Transverse colon (tissue), 3 donors: ENCODE measurements at regions not wholly inside any gene's neighbourhood (a gene's known extent, or its start where the extent isn't known, plus 50 kb on each side); places are given as distances from the start of the nearest gene placed in this dataset.

ENCODE experiments used
- EP300 ChIP-seq: sonication (generic); formaldehyde crosslinking; IDR thresholded peaks from one replicate; pipeline ENCODE4 v1.6.1; 2017; ENCODE audit warnings: antibody characterized with exemption, low read depth
- TF ChIP-seq, protein P1 (sequence below), 5 experiments: fragments of 200-600 bp in 3 of 5; fragments of 450-650 bp in 2 of 5; sonication (generic) in 3 of 5; IDR thresholded peaks; 1 replicate in 2 of 5; 2 replicates in 3 of 5; pipeline ENCODE4 v1.5.1; 2016 to 2017; ENCODE audit warnings: antibody characterized with exemption in 5 of 5, inconsistent platforms in 3 of 5, mild to moderate bottlenecking in 2 of 5, moderate library complexity in 1 of 5

- TF ChIP-seq, protein P1, sequence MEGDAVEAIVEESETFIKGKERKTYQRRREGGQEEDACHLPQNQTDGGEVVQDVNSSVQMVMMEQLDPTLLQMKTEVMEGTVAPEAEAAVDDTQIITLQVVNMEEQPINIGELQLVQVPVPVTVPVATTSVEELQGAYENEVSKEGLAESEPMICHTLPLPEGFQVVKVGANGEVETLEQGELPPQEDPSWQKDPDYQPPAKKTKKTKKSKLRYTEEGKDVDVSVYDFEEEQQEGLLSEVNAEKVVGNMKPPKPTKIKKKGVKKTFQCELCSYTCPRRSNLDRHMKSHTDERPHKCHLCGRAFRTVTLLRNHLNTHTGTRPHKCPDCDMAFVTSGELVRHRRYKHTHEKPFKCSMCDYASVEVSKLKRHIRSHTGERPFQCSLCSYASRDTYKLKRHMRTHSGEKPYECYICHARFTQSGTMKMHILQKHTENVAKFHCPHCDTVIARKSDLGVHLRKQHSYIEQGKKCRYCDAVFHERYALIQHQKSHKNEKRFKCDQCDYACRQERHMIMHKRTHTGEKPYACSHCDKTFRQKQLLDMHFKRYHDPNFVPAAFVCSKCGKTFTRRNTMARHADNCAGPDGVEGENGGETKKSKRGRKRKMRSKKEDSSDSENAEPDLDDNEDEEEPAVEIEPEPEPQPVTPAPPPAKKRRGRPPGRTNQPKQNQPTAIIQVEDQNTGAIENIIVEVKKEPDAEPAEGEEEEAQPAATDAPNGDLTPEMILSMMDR (IDR thresholded peaks at IDR 0.05): no peak
- no peak for TF ChIP-seq EP300
Measured at GRCh38 chr6:44590471-44590870, 203.0 kb downstream of the CDC5L start.
